Neutrophil (primary cell): ENCODE measurements at regions not wholly inside any gene's neighbourhood (a gene's known extent, or its start where the extent isn't known, plus 50 kb on each side); places are given as distances from the start of the nearest gene placed in this dataset.

Source experiments
- H3K27ac ChIP-seq: fragments of 200-600 bp; sonication (generic); 2 replicates; pipeline ENCODE4 v1.5.1; 2016; ENCODE audit warnings: mild to moderate bottlenecking, moderate library complexity
- H3K27me3 ChIP-seq: fragments of 200-600 bp; sonication (generic); 2 replicates; pipeline ENCODE4 v1.6.0; 2016; ENCODE audit warnings: mild to moderate bottlenecking
- H3K36me3 ChIP-seq: fragments of 200-600 bp; sonication (generic); 2 replicates; pipeline ENCODE4 v1.5.1; 2017
- H3K4me1 ChIP-seq, 2 experiments: fragments of 200-600 bp in 1 of 2; sonication (generic) in 1 of 2; 1 replicate in 1 of 2; 2 replicates in 1 of 2; pipeline versions ENCODE4 v1.5.1 to v1.6.1; 2013 to 2016; ENCODE audit warnings: low read depth in 1 of 2, low read length in 1 of 2, mild to moderate bottlenecking in 1 of 2, moderate library complexity in 1 of 2; ENCODE audit not compliant: control insufficient read depth in 1 of 2, insufficient read depth in 1 of 2
- H3K4me3 ChIP-seq, 2 experiments: fragments of 200-600 bp in 1 of 2; sonication (generic) in 1 of 2; 1 replicate in 1 of 2; 2 replicates in 1 of 2; pipeline ENCODE4 v1.5.1; 2013 to 2016; ENCODE audit warnings: low read depth in 1 of 2, low read length in 1 of 2, mild to moderate bottlenecking in 1 of 2, moderate library complexity in 1 of 2
- H3K9me3 ChIP-seq: fragments of 200-600 bp; sonication (generic); 2 replicates; pipeline ENCODE4 v1.5.1; 2016
- TF ChIP-seq, protein P1 (sequence below): fragments of 200-600 bp; sonication (generic); IDR thresholded peaks from 2 replicates; pipeline ENCODE4 v1.5.1; 2016; ENCODE audit warnings: antibody characterized with exemption

DNA sequence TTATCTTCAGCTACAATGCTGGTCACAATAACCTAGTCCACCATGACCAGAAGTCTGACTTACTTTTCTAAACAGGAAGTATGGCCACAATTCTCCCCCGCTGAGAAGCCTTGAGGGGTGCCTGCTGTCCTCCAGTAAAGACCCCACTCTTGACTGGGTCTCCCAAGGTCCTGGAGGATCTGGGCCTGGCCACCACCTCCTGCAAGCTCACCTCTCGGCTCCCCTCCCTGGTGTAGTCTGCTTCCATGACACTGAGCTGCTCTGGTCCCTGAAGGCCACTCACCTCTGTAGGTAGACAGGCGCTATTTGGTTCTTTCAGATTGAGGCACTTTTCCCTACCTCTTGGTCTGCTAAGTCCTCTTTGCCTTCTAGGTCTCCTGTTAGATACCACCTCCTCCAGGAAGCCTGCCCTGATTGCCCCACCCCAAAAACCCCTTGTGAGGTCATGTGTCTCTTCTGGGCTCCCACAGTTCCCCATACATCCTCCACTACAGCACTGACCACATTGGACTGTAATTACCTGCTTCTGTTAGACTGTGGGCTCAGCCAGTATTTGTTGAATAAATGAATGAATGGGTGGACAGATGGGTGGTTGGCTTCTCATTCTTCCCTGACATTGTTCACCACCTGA lies 62.6 kb upstream of the IER5L start:
- Histone ChIP-seq H3K4me1 (peaks cover 7% of the 10 kb centered on the region in 2 experiments), H3K27ac (no peak overlapping the region), H3K27me3 (peaks cover 26% of the 10 kb centered on the region), H3K9me3 (no peaks in the 10 kb centered on the region), H3K4me3 (no peak overlapping the region), H3K36me3 (no peaks in the 10 kb centered on the region)
- TF ChIP-seq, protein P1, sequence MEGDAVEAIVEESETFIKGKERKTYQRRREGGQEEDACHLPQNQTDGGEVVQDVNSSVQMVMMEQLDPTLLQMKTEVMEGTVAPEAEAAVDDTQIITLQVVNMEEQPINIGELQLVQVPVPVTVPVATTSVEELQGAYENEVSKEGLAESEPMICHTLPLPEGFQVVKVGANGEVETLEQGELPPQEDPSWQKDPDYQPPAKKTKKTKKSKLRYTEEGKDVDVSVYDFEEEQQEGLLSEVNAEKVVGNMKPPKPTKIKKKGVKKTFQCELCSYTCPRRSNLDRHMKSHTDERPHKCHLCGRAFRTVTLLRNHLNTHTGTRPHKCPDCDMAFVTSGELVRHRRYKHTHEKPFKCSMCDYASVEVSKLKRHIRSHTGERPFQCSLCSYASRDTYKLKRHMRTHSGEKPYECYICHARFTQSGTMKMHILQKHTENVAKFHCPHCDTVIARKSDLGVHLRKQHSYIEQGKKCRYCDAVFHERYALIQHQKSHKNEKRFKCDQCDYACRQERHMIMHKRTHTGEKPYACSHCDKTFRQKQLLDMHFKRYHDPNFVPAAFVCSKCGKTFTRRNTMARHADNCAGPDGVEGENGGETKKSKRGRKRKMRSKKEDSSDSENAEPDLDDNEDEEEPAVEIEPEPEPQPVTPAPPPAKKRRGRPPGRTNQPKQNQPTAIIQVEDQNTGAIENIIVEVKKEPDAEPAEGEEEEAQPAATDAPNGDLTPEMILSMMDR = no peak

DNA sequence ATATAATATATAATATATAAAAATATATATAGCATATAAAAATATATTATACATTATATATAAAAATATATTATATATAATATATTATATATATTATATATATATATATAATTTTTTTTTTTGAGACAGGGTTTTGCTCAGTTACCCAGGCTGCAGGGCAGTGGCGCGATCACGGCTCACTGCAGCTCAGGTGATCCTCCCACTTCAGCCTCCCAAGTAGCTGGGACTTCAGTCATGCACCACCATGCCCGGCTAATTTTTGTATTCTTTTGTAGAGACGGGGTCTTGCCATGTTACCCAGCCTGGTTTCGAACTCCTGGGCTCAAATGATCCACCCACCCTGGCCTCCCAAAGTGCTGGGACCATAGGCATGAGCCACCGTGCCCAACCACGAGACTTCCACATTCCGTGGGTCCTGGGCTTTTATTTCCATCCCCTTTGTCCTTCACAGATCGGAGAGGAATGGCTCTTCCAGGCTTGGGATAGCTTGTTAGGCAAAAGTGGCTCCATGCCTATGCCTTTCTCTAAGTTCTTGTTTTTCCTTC lies 62.0 kb upstream of the IER5L start:
- H3K27ac ChIP-seq = no peak overlapping the region
- no peaks in the 10 kb centered on the region for H3K36me3 ChIP-seq
- peaks cover 2% of the 10 kb centered on the region in 2 experiments for H3K4me1 ChIP-seq
- H3K27me3 ChIP-seq = peaks cover 26% of the 10 kb centered on the region
- TF ChIP-seq, protein P1 = no peak
- H3K9me3 ChIP-seq = no peaks in the 10 kb centered on the region
- H3K4me3 ChIP-seq = no peak overlapping the region

DNA sequence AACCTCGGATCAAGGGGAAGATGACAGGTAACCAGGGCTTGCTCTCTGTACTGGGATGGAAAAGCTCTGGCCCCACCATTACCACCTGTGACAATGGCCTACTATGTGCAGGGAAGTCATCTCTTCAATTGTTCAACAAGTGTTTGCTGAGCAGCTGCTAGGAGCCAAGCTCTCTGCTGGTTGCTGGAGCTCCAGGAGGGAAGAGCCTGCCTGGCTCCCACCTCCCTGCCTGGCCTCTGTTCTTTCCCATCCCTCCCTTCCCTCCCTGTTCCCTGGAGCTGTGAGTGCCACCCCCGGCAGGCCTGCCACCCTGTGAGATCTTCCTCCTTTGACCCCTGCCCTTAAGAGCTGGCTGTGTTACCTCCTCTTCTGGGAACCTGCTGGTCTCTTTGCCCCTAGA lies 59.7 kb upstream of the IER5L start:
- H3K36me3 ChIP-seq = no peaks in the 10 kb centered on the region
- H3K4me3 ChIP-seq = no peak overlapping the region
- H3K27me3 ChIP-seq = peaks cover 26% of the 10 kb centered on the region
- no peak overlapping the region for H3K27ac ChIP-seq
- no peaks in the 10 kb centered on the region for H3K9me3 ChIP-seq
- H3K4me1 ChIP-seq = no peaks in the 10 kb centered on the region
- TF ChIP-seq, protein P1 = no peak

DNA sequence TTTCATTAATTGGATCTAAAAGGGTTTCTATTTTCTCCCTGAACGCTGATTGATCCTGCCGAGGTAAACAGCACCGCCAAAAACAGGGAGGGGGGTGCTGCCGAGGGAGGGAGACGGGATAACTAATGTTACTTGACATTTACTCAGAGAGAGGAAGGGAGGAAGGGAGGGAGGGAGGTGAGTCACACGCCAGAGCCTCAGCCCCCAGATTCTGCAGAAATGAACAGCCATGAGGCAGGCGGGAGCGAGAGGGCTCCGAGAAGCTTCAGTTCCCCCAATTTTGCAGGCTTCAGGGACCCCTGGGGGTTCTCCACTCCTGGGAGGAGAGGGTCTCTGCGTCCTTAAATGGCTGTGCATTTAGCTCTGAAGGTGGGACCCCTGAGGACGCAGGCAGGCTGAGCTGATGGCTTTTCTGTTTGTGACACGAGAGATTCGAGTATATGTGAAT lies 59.1 kb upstream of the IER5L start:
- Histone ChIP-seq H3K27me3 (peaks cover 26% of the 10 kb centered on the region), H3K36me3 (no peaks in the 10 kb centered on the region), H3K9me3 (no peaks in the 10 kb centered on the region), H3K27ac (no peak overlapping the region), H3K4me1 (no peaks in the 10 kb centered on the region), H3K4me3 (no peak overlapping the region)
- TF ChIP-seq, protein P1 = no peak

DNA sequence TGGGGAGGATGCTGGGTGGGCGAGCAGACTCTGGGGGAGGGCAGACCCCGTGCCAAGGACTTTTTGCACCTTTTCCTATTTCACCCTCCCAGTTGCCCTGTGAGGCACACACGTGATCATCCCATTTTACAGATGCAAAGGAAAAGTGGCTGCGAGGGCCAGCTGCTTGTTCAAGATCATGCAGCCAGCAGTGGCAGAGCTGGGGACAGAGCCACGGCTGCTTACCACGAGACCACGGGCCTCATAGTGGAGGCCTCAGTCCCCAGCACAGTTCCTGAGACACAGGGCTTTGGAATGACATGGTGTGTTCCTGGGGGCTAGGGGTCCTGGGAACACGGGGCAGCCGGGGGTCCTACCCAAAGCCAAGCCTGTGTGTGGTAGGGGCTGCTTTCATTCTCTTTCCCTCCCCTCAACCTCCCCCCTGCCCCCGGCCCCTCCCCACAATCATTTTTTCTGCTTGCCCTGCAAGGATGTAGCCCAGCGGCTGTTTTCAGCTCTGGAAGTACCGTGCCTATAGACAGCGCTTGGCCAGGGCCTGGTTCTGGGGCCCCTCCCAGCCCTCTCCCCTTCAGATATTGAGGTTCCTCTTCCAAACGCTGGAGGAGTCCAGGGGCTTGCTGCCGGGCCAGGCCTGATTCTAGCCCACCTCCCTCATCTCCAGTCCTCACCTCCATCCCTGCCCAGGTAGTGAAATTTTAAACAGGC lies 58.5 kb upstream of the IER5L start:
- TF ChIP-seq, protein P1 = no peak
- Histone ChIP-seq H3K27me3 (peaks cover 26% of the 10 kb centered on the region), H3K9me3 (no peaks in the 10 kb centered on the region), H3K36me3 (no peaks in the 10 kb centered on the region), H3K4me1 (no peaks in the 10 kb centered on the region), H3K27ac (no peak overlapping the region), H3K4me3 (no peak overlapping the region)
